Stimulated activated naive CD8-positive, alpha-beta T cell treated with anti-CD3 and anti-CD28 coated beads, Interleukin-15, Interleukin-2, amounts not matched to agents 100 ng/mL and 50 ng/mL, for 24 hours (primary cell): ENCODE measurements at regions not wholly inside any gene's neighbourhood (a gene's known extent, or its start where the extent isn't known, plus 50 kb on each side); places are given as distances from the start of the nearest gene placed in this dataset.

ENCODE experiments used
- H3K27ac Mint-ChIP-seq: one replicate; pipeline ENCODE4 v1.8.0; 2021; ENCODE audit warnings: mild to moderate bottlenecking, mixed read lengths
- H3K27me3 Mint-ChIP-seq: one replicate; pipeline ENCODE4 v1.8.0; 2021; ENCODE audit warnings: mixed read lengths
- H3K36me3 Mint-ChIP-seq: one replicate; pipeline ENCODE4 v1.8.0; 2021; ENCODE audit warnings: low read depth, mixed read lengths
- H3K4me1 Mint-ChIP-seq: one replicate; pipeline ENCODE4 v1.8.0; 2021; ENCODE audit warnings: low read depth, mixed read lengths
- H3K4me3 Mint-ChIP-seq: one replicate; pipeline ENCODE4 v1.8.0; 2021; ENCODE audit warnings: mild to moderate bottlenecking, mixed read lengths
- H3K9me3 Mint-ChIP-seq: one replicate; pipeline ENCODE4 v1.8.0; 2021; ENCODE audit warnings: mixed read lengths

GRCh38 chr13:105915146-105915850 is 620.2 kb downstream of the EFNB2 start:
- no peaks in the 10 kb centered on the region for H3K9me3 Mint-ChIP-seq
- H3K27me3 Mint-ChIP-seq, result peaks cover 10% of the 10 kb centered on the region
- H3K27ac Mint-ChIP-seq, result no peak overlapping the region
- H3K4me3 Mint-ChIP-seq, result no peak overlapping the region
- H3K4me1 Mint-ChIP-seq, result no peaks in the 10 kb centered on the region
- no peaks in the 10 kb centered on the region for H3K36me3 Mint-ChIP-seq

DNA sequence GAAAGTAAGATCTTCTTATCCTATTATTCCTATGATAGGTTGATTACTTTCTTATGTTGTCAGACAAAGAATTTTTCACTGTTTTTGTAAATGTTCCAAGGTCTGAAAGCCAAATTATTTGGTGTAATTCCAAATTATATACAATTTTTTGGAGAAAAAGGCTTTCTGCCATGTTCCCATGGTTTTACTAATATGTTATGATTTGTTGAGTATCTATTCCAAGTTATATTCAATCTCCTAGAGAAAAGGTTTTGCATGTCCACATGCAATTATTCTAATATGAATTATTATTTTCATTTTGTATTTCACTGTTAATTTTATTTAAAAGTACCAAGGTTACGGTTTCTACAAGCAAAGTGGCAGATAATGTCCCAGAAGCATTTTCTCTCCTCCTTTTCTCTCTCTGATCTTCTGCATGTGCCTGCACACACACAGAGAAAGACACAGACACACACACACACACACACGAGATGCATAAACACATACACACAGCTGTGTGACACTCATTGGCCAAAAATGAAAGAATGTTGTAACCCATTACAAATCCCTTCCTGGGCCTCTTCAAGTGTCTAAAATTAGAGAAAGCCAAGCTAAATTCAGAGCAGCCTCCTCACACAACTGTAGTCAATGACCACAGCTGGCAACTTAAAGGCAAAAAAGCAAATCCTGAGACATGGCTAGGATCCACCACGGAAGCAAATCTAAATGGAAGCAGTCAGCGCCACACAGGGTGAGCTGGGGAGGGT is 621.0 kb downstream of the EFNB2 start:
- Mint-ChIP-seq H3K9me3 (no peaks in the 10 kb centered on the region), H3K36me3 (no peaks in the 10 kb centered on the region), H3K4me3 (no peak overlapping the region), H3K27ac (no peak overlapping the region), H3K4me1 (no peaks in the 10 kb centered on the region), H3K27me3 (peaks cover 16% of the 10 kb centered on the region)

DNA sequence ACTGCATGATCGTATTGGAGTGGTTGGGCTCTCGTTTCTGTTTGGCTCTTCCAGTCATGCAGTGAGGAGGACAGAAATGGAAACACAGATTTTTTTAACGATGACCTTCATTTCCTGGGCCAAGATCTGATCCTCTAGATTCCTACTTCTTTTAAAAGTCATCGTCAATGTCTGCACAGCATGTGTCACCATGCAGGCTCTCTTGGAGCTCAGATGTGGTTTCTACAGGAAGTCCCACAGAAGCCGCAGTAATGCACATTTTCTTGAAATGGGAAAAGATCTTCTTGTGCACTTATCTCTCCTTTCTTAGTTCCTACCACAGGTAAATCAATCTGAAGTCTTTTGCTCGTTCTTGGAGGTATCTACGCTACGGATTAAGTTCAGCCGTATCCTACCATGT is 626.9 kb downstream of the EFNB2 start:
- peak overlapping the region; percentile 30 for H3K4me3 Mint-ChIP-seq

GRCh38 chr13:105907319-105908019 is 628.0 kb downstream of the EFNB2 start:
- peaks cover 24% of the 10 kb centered on the region for H3K27me3 Mint-ChIP-seq
- no peak overlapping the region for H3K27ac Mint-ChIP-seq
- no peaks in the 10 kb centered on the region for H3K9me3 Mint-ChIP-seq
- H3K36me3 Mint-ChIP-seq, result no peaks in the 10 kb centered on the region
- H3K4me1 Mint-ChIP-seq, result peaks cover 18% of the 10 kb centered on the region
- no peak overlapping the region for H3K4me3 Mint-ChIP-seq

More for the DNA sequence above, 626.9 kb downstream of the EFNB2 start:
- H3K27ac Mint-ChIP-seq, result no peak overlapping the region
- H3K4me1 Mint-ChIP-seq, result peaks cover 18% of the 10 kb centered on the region
- H3K27me3 Mint-ChIP-seq, result peaks cover 24% of the 10 kb centered on the region
- H3K36me3 Mint-ChIP-seq, result no peaks in the 10 kb centered on the region
- H3K9me3 Mint-ChIP-seq, result no peaks in the 10 kb centered on the region

- H3K36me3 Mint-ChIP-seq, result no peaks in the 10 kb centered on the region
- H3K9me3 Mint-ChIP-seq, result no peaks in the 10 kb centered on the region
- peaks cover 24% of the 10 kb centered on the region for H3K27me3 Mint-ChIP-seq
- H3K4me3 Mint-ChIP-seq, result no peak overlapping the region
- peaks cover 18% of the 10 kb centered on the region for H3K4me1 Mint-ChIP-seq
- H3K27ac Mint-ChIP-seq, result no peak overlapping the region
Measured at GRCh38 chr13:105906746-105907145, 628.7 kb downstream of the EFNB2 start.

DNA sequence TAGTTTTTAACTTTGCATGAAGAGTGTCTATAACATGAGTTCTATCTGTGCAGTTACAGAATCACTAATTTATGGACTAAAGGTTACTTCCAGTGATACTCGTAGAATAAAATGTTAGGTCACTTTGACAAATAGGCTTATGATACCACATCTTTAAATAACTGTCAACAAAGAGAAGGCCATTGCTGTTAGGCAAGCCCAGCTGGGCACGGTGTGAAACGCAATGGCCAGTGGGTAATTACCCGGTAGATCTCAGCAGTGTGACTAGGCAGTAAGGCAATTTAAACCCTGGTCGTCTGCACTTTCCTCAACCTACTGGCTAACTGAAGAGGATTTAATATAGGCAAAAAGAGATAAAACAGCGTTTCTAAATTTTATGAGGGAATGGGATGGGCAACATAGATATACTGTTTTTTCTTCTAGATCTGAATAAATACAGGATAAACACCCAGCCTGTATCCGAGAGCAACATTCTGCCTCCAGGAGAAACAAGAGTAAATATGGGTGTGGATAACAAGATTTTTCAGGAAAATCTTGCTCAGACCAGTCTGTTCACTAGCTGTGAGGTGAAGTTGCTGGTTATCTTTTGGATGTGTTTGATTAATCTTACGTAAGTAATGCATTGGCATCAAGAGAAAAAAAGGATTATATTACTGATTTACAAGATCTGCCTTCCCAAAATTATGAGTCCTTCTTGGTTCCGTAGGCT is 631.3 kb downstream of the EFNB2 start:
- H3K4me3 Mint-ChIP-seq, result no peak overlapping the region
- peaks cover 11% of the 10 kb centered on the region for H3K27me3 Mint-ChIP-seq
- H3K4me1 Mint-ChIP-seq, result peaks cover 16% of the 10 kb centered on the region
- H3K27ac Mint-ChIP-seq, result no peak overlapping the region
- H3K36me3 Mint-ChIP-seq, result no peaks in the 10 kb centered on the region
- no peaks in the 10 kb centered on the region for H3K9me3 Mint-ChIP-seq

DNA sequence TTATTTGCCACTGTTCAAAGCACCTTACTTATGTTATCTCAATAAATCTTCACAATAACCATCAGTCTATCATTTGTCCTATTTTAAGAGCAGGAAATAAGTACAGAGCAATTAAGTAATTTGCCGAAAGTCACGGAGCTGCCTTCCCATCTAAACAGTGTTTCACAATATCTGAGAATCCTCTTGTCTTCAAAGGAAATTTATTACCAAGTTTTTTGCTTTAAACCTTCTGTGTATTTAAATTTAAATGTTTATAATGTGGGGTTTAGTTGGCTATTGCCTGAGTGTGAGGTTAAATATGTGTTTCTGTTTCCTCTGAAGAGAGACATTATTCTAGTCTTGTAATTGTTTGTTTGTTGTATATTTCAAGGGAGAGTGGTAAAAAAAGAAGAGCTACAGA is 633.1 kb downstream of the EFNB2 start:
- H3K4me3 Mint-ChIP-seq, result no peak overlapping the region
- peaks cover 4% of the 10 kb centered on the region for H3K27me3 Mint-ChIP-seq
- no peaks in the 10 kb centered on the region for H3K4me1 Mint-ChIP-seq
- peaks cover 6% of the 10 kb centered on the region for H3K9me3 Mint-ChIP-seq
- no peaks in the 10 kb centered on the region for H3K36me3 Mint-ChIP-seq
- no peak overlapping the region for H3K27ac Mint-ChIP-seq

- Mint-ChIP-seq H3K27ac (no peak overlapping the region), H3K9me3 (peaks cover 10% of the 10 kb centered on the region), H3K36me3 (no peaks in the 10 kb centered on the region), H3K4me1 (no peaks in the 10 kb centered on the region), H3K4me3 (no peak overlapping the region), H3K27me3 (no peaks in the 10 kb centered on the region)
Measured at GRCh38 chr13:105897575-105897974, 637.9 kb downstream of the EFNB2 start.

DNA sequence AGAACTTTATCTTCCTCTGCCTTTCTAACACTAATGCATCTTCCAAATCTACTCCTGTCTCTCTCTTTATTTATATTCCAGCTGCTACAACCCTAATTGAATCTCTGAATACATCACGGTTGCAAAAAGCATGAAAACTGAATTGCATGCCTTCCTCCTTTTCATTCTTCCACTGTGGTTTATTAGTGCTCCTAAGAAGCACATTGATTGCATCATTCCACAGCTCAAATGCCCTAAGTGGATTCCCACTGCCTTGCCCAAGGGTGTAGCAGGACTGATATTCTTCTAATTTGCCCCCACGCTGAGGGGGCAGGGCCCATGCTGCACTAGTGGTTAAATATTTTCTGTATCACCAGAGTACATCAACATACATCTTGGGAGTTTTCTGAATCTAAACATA is 640.8 kb downstream of the EFNB2 start:
- Mint-ChIP-seq H3K36me3 (no peaks in the 10 kb centered on the region), H3K27me3 (no peaks in the 10 kb centered on the region), H3K27ac (no peak overlapping the region), H3K4me1 (no peaks in the 10 kb centered on the region), H3K4me3 (no peak overlapping the region), H3K9me3 (peaks cover 10% of the 10 kb centered on the region)

- H3K27ac Mint-ChIP-seq, result no peak overlapping the region
- no peaks in the 10 kb centered on the region for H3K36me3 Mint-ChIP-seq
- no peak overlapping the region for H3K4me3 Mint-ChIP-seq
- H3K27me3 Mint-ChIP-seq, result no peaks in the 10 kb centered on the region
- H3K9me3 Mint-ChIP-seq, result peaks cover 3% of the 10 kb centered on the region
- H3K4me1 Mint-ChIP-seq, result no peaks in the 10 kb centered on the region
Measured at GRCh38 chr13:105890509-105890908, 645.0 kb downstream of the EFNB2 start.

- Mint-ChIP-seq H3K27me3 (no peaks in the 10 kb centered on the region), H3K4me3 (no peak overlapping the region), H3K27ac (no peak overlapping the region), H3K36me3 (no peaks in the 10 kb centered on the region), H3K9me3 (no peaks in the 10 kb centered on the region), H3K4me1 (no peaks in the 10 kb centered on the region)
Measured at GRCh38 chr13:105878119-105878700, 657.3 kb downstream of the EFNB2 start.

DNA sequence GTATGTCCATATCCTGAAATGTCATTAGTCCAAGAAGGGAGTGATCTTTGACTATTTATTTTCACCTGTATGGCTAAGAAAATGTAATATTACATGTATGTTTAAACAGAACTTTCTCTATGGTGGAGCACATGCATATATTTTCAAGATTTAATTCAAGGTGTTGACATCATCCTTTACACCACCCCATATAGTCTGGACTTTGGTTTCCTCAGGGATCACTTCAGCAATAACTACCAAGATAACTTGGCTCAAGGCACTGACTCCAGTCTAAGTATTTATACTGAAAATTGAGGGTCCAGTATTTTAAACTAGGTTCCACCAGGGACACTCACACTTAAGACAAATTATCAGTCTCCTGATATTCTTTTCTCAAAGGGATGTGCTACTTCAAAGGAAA is 660.6 kb downstream of the EFNB2 start:
- Mint-ChIP-seq H3K4me3 (no peak overlapping the region), H3K27ac (no peak overlapping the region), H3K9me3 (no peaks in the 10 kb centered on the region), H3K4me1 (no peaks in the 10 kb centered on the region), H3K36me3 (no peaks in the 10 kb centered on the region), H3K27me3 (peaks cover 3% of the 10 kb centered on the region)

GRCh38 chr13:105871768-105872167 is 663.7 kb downstream of the EFNB2 start:
- Mint-ChIP-seq H3K4me3 (no peak overlapping the region), H3K27ac (no peak overlapping the region), H3K9me3 (no peaks in the 10 kb centered on the region), H3K36me3 (no peaks in the 10 kb centered on the region), H3K4me1 (no peaks in the 10 kb centered on the region), H3K27me3 (peaks cover 3% of the 10 kb centered on the region)

DNA sequence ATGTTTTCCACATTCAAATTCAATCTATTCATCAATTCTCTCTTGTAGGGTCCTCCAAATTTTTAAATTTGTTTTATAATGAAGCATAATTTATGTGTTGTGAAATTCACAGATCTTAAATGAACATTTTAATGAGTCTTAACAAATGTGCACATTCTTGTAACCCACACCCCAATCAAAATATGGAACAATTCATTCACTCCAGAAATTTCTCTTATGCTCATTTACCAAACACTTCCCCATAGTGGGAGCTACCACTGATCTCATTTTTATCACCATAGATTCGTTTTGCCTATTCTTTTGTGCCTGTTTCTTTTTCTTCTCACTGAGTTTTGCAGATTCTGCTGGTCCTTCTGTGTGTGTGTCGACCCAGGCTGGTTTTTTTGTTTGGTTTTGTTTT is 664.1 kb downstream of the EFNB2 start:
- no peaks in the 10 kb centered on the region for H3K9me3 Mint-ChIP-seq
- no peaks in the 10 kb centered on the region for H3K4me1 Mint-ChIP-seq
- no peak overlapping the region for H3K27ac Mint-ChIP-seq
- peaks cover 3% of the 10 kb centered on the region for H3K27me3 Mint-ChIP-seq
- no peaks in the 10 kb centered on the region for H3K36me3 Mint-ChIP-seq
- H3K4me3 Mint-ChIP-seq, result no peak overlapping the region
